ENCODE measurements at regions not wholly inside any gene's neighbourhood (a gene's known extent, or its start where the extent isn't known, plus 50 kb on each side); places are given as distances from the start of the nearest gene placed in this dataset.

- Histone ChIP-seq H3K36me3 (no peaks in the 10 kb centered on the region), H3K27me3 (no peaks in the 10 kb centered on the region), H3K27ac (no peak overlapping the region), H3K4me1 (peaks cover 4 to 22% (median 15%) of the 10 kb centered on the region in 4 donors), H3K9me3 (peaks cover 14 to 16% of the 10 kb centered on the region in 2 donors), H3K4me3 (no peak overlapping the region)
- no peak for DNase-seq
- intact Hi-C loops (cut with DNase I; ENCODE audit: low total_unique reads) (no loop called here), in situ Hi-C loops (cut with MboI; ENCODE audit: low pct_ligation_motif_present in 1 of 4, low pct_unique_long_range_greater_than_20kb in 1 of 4, low sequenced_read_pairs in 3 of 4) (no loop called here)
- TF ChIP-seq POLR2A (IDR thresholded peaks at IDR 0.05) (no peak), POLR2AphosphoS5 (IDR thresholded peaks at IDR 0.05) (no peak), EP300 (IDR thresholded peaks at IDR 0.05; ENCODE audit: low read depth) (no peak), CTCF (IDR thresholded peaks at IDR 0.05) (no peak)
These were observed 719.6 kb upstream of the GRAMD2B start for GRCh38 chr5:125703616-125704015.

GRCh38 chr5:125704888-125705287 lies 718.3 kb upstream of the GRAMD2B start:
- Histone ChIP-seq H3K27me3 (no peaks in the 10 kb centered on the region), H3K4me1 (peaks cover 3 to 13% (median 7%) of the 10 kb centered on the region in 4 donors), H3K27ac (no peak overlapping the region), H3K36me3 (no peaks in the 10 kb centered on the region), H3K4me3 (no peak overlapping the region), H3K9me3 (peaks cover 14 to 16% of the 10 kb centered on the region in 2 donors)
- in situ Hi-C loops (cut with MboI; ENCODE audit: low pct_ligation_motif_present in 1 of 4, low pct_unique_long_range_greater_than_20kb in 1 of 4, low sequenced_read_pairs in 3 of 4): no loop called here
- 83 to 100% methylated on average over 1 of the region's 1 CpG for WGBS, 2 donors (ENCODE audit: low coverage in 1 of 2)
- no peak for DNase-seq
- no peak for TF ChIP-seq EP300 (IDR thresholded peaks at IDR 0.05; ENCODE audit: low read depth)
- no peak for TF ChIP-seq POLR2A (IDR thresholded peaks at IDR 0.05)
- no peak for TF ChIP-seq POLR2AphosphoS5 (IDR thresholded peaks at IDR 0.05)
- TF ChIP-seq CTCF (IDR thresholded peaks at IDR 0.05): no peak
- intact Hi-C loops (cut with DNase I; ENCODE audit: low total_unique reads): no loop called here

GRCh38 chr5:125708583-125708982 lies 714.6 kb upstream of the GRAMD2B start:
- 48 to 50% methylated on average over 2 of the region's 2 CpGs for WGBS, 2 donors (ENCODE audit: low coverage in 1 of 2)
- intact Hi-C loops (cut with DNase I; ENCODE audit: low total_unique reads) (no loop called here), in situ Hi-C loops (cut with MboI; ENCODE audit: low pct_ligation_motif_present in 1 of 4, low pct_unique_long_range_greater_than_20kb in 1 of 4, low sequenced_read_pairs in 3 of 4) (no loop called here)

GRCh38 chr5:125710745-125711144 lies 712.5 kb upstream of the GRAMD2B start:
- no peaks in the 10 kb centered on the region for H3K27me3 ChIP-seq
- peaks cover 0 to 5% of the 10 kb centered on the region in 2 donors for H3K9me3 ChIP-seq
- H3K27ac ChIP-seq: no peak overlapping the region
- DNase-seq: no peak
- intact Hi-C loops (cut with DNase I; ENCODE audit: low total_unique reads) (no loop called here), in situ Hi-C loops (cut with MboI; ENCODE audit: low pct_ligation_motif_present in 1 of 4, low pct_unique_long_range_greater_than_20kb in 1 of 4, low sequenced_read_pairs in 3 of 4) (no loop called here)
- WGBS, 2 donors (ENCODE audit: low coverage in 1 of 2): 85 to 100% methylated on average over 2 of the region's 2 CpGs
- no peak overlapping the region for H3K4me3 ChIP-seq
- no peaks in the 10 kb centered on the region for H3K36me3 ChIP-seq
- no peaks in the 10 kb centered on the region for H3K4me1 ChIP-seq
- TF ChIP-seq POLR2AphosphoS5 (IDR thresholded peaks at IDR 0.05): no peak
- no peak for TF ChIP-seq POLR2A (IDR thresholded peaks at IDR 0.05)
- no peak for TF ChIP-seq CTCF (IDR thresholded peaks at IDR 0.05)
- TF ChIP-seq EP300 (IDR thresholded peaks at IDR 0.05; ENCODE audit: low read depth): no peak

More at GRCh38 chr5:125708583-125708982, 714.6 kb upstream of the GRAMD2B start:
- H3K9me3 ChIP-seq: peaks cover 14 to 16% of the 10 kb centered on the region in 2 donors
- DNase-seq: no peak
- no peak overlapping the region for H3K4me3 ChIP-seq
- H3K27ac ChIP-seq: no peak overlapping the region
- H3K36me3 ChIP-seq: no peaks in the 10 kb centered on the region
- TF ChIP-seq EP300 (IDR thresholded peaks at IDR 0.05; ENCODE audit: low read depth) (no peak), CTCF (IDR thresholded peaks at IDR 0.05) (no peak), POLR2AphosphoS5 (IDR thresholded peaks at IDR 0.05) (no peak)
- no peaks in the 10 kb centered on the region for H3K4me1 ChIP-seq
- H3K27me3 ChIP-seq: no peaks in the 10 kb centered on the region
